IMR-90 (cell line): ENCODE measurements at regions not wholly inside any gene's neighbourhood (a gene's known extent, or its start where the extent isn't known, plus 50 kb on each side); places are given as distances from the start of the nearest gene placed in this dataset.

Experiments
- ATAC-seq: fragments of 200-7000 bp; cut with Tn5 transposase; 2 replicates; pipeline ENCODE4 v1.9.1; 2020; ENCODE audit warnings: low read depth, mild to moderate bottlenecking, moderate library complexity
- BruUV-seq: library from RNA; stranded (reverse); fragments of 400-500 nt; replicated peaks from 2 replicates; lab custom pipeline; 2021; lab: Mats Ljungman, UMichigan
- CTCF ChIA-PET: fragments of 300-600 bp; formaldehyde crosslinking; extraction: SDS; loops from one replicate; lab custom pipeline; 2021; ENCODE audit warnings: antibody characterized with exemption; lab: Yijun Ruan, JAX
- POLR2A ChIA-PET: fragments of 300-600 bp; sonication (Branson Sonifier 250); formaldehyde crosslinking; loops from one replicate; lab custom pipeline; 2022; ENCODE audit warnings: antibody characterized with exemption; ENCODE audit not compliant: unreplicated experiment; lab: Charles Lee
- DNase-seq: peaks from one replicate; pipeline ENCODE4 v3.0.0; 2013
- H2AFZ ChIP-seq: replicated peaks from 2 replicates; pipeline ENCODE3; 2013; ENCODE audit warnings: low read length, mild to moderate bottlenecking; ENCODE audit not compliant: poor library complexity
- H2AK5ac ChIP-seq: 2 replicates; pipeline ENCODE4 v1.6.1; 2013; ENCODE audit warnings: low read depth, low read length, inconsistent platforms
- H2AK9ac ChIP-seq: replicated peaks from 2 replicates; pipeline ENCODE3; 2013; ENCODE audit warnings: mild to moderate bottlenecking, low read depth, low read length, moderate library complexity; ENCODE audit not compliant: poor library complexity
- H2BK120ac ChIP-seq: 2 replicates; pipeline ENCODE4 v1.6.1; 2013; ENCODE audit warnings: low read depth, low read length, inconsistent platforms
- H2BK15ac ChIP-seq: 3 replicates; pipeline ENCODE4 v1.6.1; 2013; ENCODE audit warnings: low read depth, low read length, inconsistent platforms
- H2BK20ac ChIP-seq: 2 replicates; pipeline ENCODE4 v1.6.1; 2013; ENCODE audit warnings: low read depth, mild to moderate bottlenecking, inconsistent platforms, low read length, moderate library complexity
- H2BK5ac ChIP-seq: 2 replicates; pipeline ENCODE4 v1.6.1; 2013; ENCODE audit warnings: mild to moderate bottlenecking, low read depth, low read length, inconsistent platforms; ENCODE audit not compliant: poor library complexity, severe bottlenecking
- H3K14ac ChIP-seq: replicated peaks from 2 replicates; pipeline ENCODE4 v1.6.1; 2013; ENCODE audit warnings: low read depth, low read length, inconsistent platforms
- H3K18ac ChIP-seq: 2 replicates; pipeline ENCODE4 v1.6.1; 2013; ENCODE audit warnings: low read depth, low read length, control low read depth
- H3K23ac ChIP-seq: 2 replicates; pipeline ENCODE4 v1.6.1; 2013; ENCODE audit warnings: low read depth, low read length, inconsistent platforms
- H3K27ac ChIP-seq: 2 replicates; pipeline ENCODE4 v1.5.1; 2013; ENCODE audit warnings: mild to moderate bottlenecking, control low read depth, low read length; ENCODE audit not compliant: insufficient read depth
- H3K27me3 ChIP-seq: 2 replicates; pipeline ENCODE4 v1.6.1; 2013; ENCODE audit warnings: low read length; ENCODE audit not compliant: control insufficient read depth, insufficient read depth
- H3K36me3 ChIP-seq: 2 replicates; pipeline ENCODE4 v1.6.1; 2013; ENCODE audit warnings: low read length, mixed read lengths; ENCODE audit not compliant: control insufficient read depth, insufficient read depth
- H3K4ac ChIP-seq: 2 replicates; pipeline ENCODE4 v1.6.1; 2013; ENCODE audit warnings: low read depth, low read length, inconsistent platforms
- H3K4me1 ChIP-seq: 2 replicates; pipeline ENCODE4 v1.6.1; 2013; ENCODE audit warnings: low read length, mixed read lengths; ENCODE audit not compliant: control insufficient read depth, insufficient read depth
- H3K4me2 ChIP-seq: 2 replicates; pipeline ENCODE4 v1.6.1; 2013; ENCODE audit warnings: low read depth, mild to moderate bottlenecking, control low read depth, low read length, moderate library complexity
- H3K4me3 ChIP-seq: 2 replicates; pipeline ENCODE4 v1.5.1; 2013; ENCODE audit warnings: low read depth, mild to moderate bottlenecking, control low read depth, low read length, moderate library complexity; ENCODE audit not compliant: insufficient read depth
- H3K56ac ChIP-seq: 2 replicates; pipeline ENCODE4 v1.6.1; 2013; ENCODE audit warnings: low read length, inconsistent platforms; ENCODE audit not compliant: insufficient read depth; ENCODE audit errors: extremely low read depth
- H3K79me1 ChIP-seq, 2 experiments: 2 replicates each; pipeline ENCODE4 v1.6.1; 2013; ENCODE audit warnings: low read length in 2 of 2, inconsistent platforms in 1 of 2, low read depth in 1 of 2
- H3K9ac ChIP-seq: 2 replicates; pipeline ENCODE4 v1.6.1; 2013; ENCODE audit warnings: low read depth, low read length, control low read depth
- H3K9me1 ChIP-seq: 2 replicates; pipeline ENCODE4 v1.6.1; 2013; ENCODE audit warnings: low read length, inconsistent platforms; ENCODE audit not compliant: insufficient read depth
- H3K9me3 ChIP-seq: 2 replicates; pipeline ENCODE4 v1.6.1; 2013; ENCODE audit warnings: low read length; ENCODE audit not compliant: control insufficient read depth, insufficient read depth
- H4K20me1 ChIP-seq: 2 replicates; pipeline ENCODE4 v1.6.1; 2013; ENCODE audit warnings: low read length, inconsistent platforms; ENCODE audit not compliant: insufficient read depth
- H4K5ac ChIP-seq: 2 replicates; pipeline ENCODE4 v1.6.1; 2013; ENCODE audit warnings: mild to moderate bottlenecking, low read depth, low read length, control low read depth
- H4K8ac ChIP-seq, 2 experiments: 2 replicates each; pipeline ENCODE4 v1.6.1; 2013; ENCODE audit warnings: low read depth in 2 of 2, low read length in 2 of 2, control low read depth in 1 of 2, inconsistent platforms in 1 of 2
- H4K91ac ChIP-seq: 2 replicates; pipeline ENCODE4 v1.6.1; 2013; ENCODE audit warnings: low read depth, low read length, inconsistent platforms; ENCODE audit not compliant: insufficient read depth
- MAZ ChIP-seq: IDR thresholded peaks from 2 replicates; pipeline ENCODE4 v1.6.1; 2012; ENCODE audit warnings: low read depth, mild to moderate bottlenecking, low read length, improper control_type of control experiment, moderate library complexity, borderline replicate concordance
- WGBS, 2 experiments: methylation state at CpG; one replicate each; pipeline versions ENCODE4 v1.1.5 to v1.1.7; 2013; ENCODE audit warnings: missing lambda C conversion rate in 2 of 2; ENCODE audit not compliant: insufficient read length in 1 of 2; ENCODE audit errors: extremely low coverage in 2 of 2; 5-methylcytosine and 5-hydroxymethylcytosine counted together
- dilution Hi-C: fragments of 300-500 bp; cut with HindIII; formaldehyde crosslinking; loops from one replicate; pipeline ENCODE4 v1.14.3; 2018; ENCODE audit warnings: low sequenced_read_pairs; ENCODE audit not compliant: unreplicated experiment
- in situ Hi-C: fragments of 300-500 bp; cut with MboI; formaldehyde crosslinking; loops from 3 replicates; pipeline ENCODE4 v1.14.3; 2019; ENCODE audit warnings: low sequenced_read_pairs, inconsistent platforms, mixed read lengths
- intact Hi-C: fragments of 100-400 bp; cut with micrococcal nuclease; formaldehyde crosslinking; loops from 2 replicates; pipeline ENCODE4 v1.10.0; 2022
- TF ChIP-seq, protein P1 (sequence below): fragments of 150-350 bp; IDR thresholded peaks from 2 replicates; pipeline ENCODE4 v1.6.1; 2017; ENCODE audit warnings: mild to moderate bottlenecking, antibody characterized with exemption, low read length, low read depth

DNA sequence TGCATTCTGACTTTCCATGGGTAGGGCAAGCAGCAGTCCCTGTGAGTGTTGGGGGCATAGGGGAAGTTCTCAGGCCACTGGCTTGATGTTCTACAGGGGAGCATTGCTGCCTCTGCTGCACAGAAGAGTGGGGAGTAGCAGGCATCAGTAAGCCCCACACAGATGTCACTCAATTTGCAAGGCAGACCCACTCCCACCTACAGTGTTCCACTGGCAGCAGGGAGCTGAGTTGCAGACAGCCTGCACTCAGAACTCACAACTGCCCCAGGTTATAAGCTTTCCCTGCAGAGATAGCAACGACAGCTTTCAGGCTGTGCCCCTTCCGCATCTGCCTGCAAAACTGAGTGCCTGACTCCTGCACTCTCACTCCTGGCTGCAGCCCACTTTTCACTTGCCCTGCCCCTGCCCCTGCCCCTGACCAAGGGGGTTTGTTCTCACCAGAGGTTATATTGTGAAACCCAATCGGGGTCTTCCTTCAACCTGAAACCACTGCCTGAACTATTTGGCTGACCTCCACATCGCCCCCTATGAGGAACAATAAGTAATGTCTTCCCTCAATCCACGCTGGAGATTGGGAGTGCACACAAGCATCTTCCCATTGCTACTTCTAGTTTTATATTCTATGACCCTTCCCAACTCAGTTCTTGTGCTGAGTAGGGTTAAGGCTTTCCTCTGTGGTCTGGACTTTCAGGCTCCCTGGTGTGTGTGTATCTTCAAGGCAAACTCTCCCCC lies 227.4 kb upstream of the CXorf51B start:
- DNase-seq (no peak), ATAC-seq (no peak)
- Histone ChIP-seq H2BK15ac (no peak overlapping the region), H3K4ac (no peak overlapping the region), H2AFZ (no peak overlapping the region), H3K9me1 (no peaks in the 10 kb centered on the region), H3K18ac (no peak overlapping the region), H4K20me1 (no peaks in the 10 kb centered on the region), H3K4me1 (no peaks in the 10 kb centered on the region), H3K4me2 (no peak overlapping the region), H3K36me3 (no peaks in the 10 kb centered on the region), H2BK120ac (no peak overlapping the region), H2AK5ac (no peak overlapping the region), H3K27ac (no peak overlapping the region), H3K79me1 (no peaks in the 10 kb centered on the region), H4K91ac (no peak overlapping the region), H3K14ac (no peak overlapping the region), H2BK20ac (no peak overlapping the region), H3K4me3 (no peak overlapping the region), H3K9me3 (peaks cover 10% of the 10 kb centered on the region; the same call in 1 of the 2 replicates), H2BK5ac (no peak overlapping the region), H3K9ac (no peak overlapping the region), H4K8ac (no peak overlapping the region), H3K23ac (no peak overlapping the region), H3K27me3 (no peaks in the 10 kb centered on the region), H2AK9ac (no peak overlapping the region), H3K56ac (no peak overlapping the region), H4K5ac (no peak overlapping the region)
- TF ChIP-seq, protein P1, sequence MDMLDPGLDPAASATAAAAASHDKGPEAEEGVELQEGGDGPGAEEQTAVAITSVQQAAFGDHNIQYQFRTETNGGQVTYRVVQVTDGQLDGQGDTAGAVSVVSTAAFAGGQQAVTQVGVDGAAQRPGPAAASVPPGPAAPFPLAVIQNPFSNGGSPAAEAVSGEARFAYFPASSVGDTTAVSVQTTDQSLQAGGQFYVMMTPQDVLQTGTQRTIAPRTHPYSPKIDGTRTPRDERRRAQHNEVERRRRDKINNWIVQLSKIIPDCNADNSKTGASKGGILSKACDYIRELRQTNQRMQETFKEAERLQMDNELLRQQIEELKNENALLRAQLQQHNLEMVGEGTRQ = no peak
- TF ChIP-seq MAZ = no peak
- ChIA-PET POLR2A (no interaction called here), CTCF (interaction anchor here (0.5 kb wide), 1 partner anchor 752 kb away, joined by 3 read pairs; no protein-coding TSS in a partner anchor)
- intact Hi-C loops = no loop called here
- no CpG with 5 or more reads among the region's 5 CpGs for WGBS, 2 experiments
- in situ Hi-C loops = no loop called here
- BruUV-seq = no TSS peak
- dilution Hi-C loops = no loop called here
